ENCODE measurements at regions not wholly inside any gene's neighbourhood (a gene's known extent, or its start where the extent isn't known, plus 50 kb on each side); places are given as distances from the start of the nearest gene placed in this dataset.

- DNase-seq (ENCODE audit: low read depth in 4 of 4, low spot score in 3 of 4), result no peak
Measured at GRCh38 chr9:134501761-134502265, 139.8 kb upstream of the COL5A1 start.

GRCh38 chr9:134502266-134502791 lies 139.3 kb upstream of the COL5A1 start:
- DNase-seq (ENCODE audit: low read depth in 4 of 4, low spot score in 3 of 4), result no peak

- DNase-seq (ENCODE audit: low read depth in 4 of 4, low spot score in 3 of 4), result no peak
Measured at GRCh38 chr9:134502809-134503211, 138.8 kb upstream of the COL5A1 start.

GRCh38 chr9:134503301-134504105 lies 138.1 kb upstream of the COL5A1 start:
- DNase-seq (ENCODE audit: low read depth in 4 of 4, low spot score in 3 of 4), result no peak

GRCh38 chr9:134504106-134504385 lies 137.6 kb upstream of the COL5A1 start:
- DNase-seq (ENCODE audit: low read depth in 4 of 4, low spot score in 3 of 4), result no peak

GRCh38 chr9:134505032-134505431 lies 136.6 kb upstream of the COL5A1 start:
- no peak for DNase-seq (ENCODE audit: low read depth in 4 of 4, low spot score in 3 of 4)

GRCh38 chr9:134509281-134509680 lies 132.3 kb upstream of the COL5A1 start:
- DNase-seq (ENCODE audit: low read depth in 4 of 4, low spot score in 3 of 4), result no peak

GRCh38 chr9:134509817-134510216 lies 131.8 kb upstream of the COL5A1 start:
- no peak for DNase-seq (ENCODE audit: low read depth in 4 of 4, low spot score in 3 of 4)

GRCh38 chr9:134514503-134514902 lies 127.1 kb upstream of the COL5A1 start:
- no peak for DNase-seq (ENCODE audit: low read depth in 4 of 4, low spot score in 3 of 4)

GRCh38 chr9:134515026-134515821 lies 126.4 kb upstream of the COL5A1 start:
- DNase-seq (ENCODE audit: low read depth in 4 of 4, low spot score in 3 of 4), result no peak

GRCh38 chr9:134516464-134516863 lies 125.1 kb upstream of the COL5A1 start:
- DNase-seq (ENCODE audit: low read depth in 4 of 4, low spot score in 3 of 4), result no peak

- DNase-seq (ENCODE audit: low read depth in 4 of 4, low spot score in 3 of 4), result no peak
Measured at GRCh38 chr9:134517069-134517680, 124.4 kb upstream of the COL5A1 start.

- DNase-seq (ENCODE audit: low read depth in 4 of 4, low spot score in 3 of 4), result no peak
Measured at GRCh38 chr9:134518004-134518606, 123.5 kb upstream of the COL5A1 start.

- no peak for DNase-seq (ENCODE audit: low read depth in 4 of 4, low spot score in 3 of 4)
Measured at GRCh38 chr9:134519375-134520070, 122.1 kb upstream of the COL5A1 start.

GRCh38 chr9:134521817-134522501 lies 119.6 kb upstream of the COL5A1 start:
- no peak for DNase-seq (ENCODE audit: low read depth in 4 of 4, low spot score in 3 of 4)

GRCh38 chr9:134522502-134522848 lies 119.1 kb upstream of the COL5A1 start:
- no peak for DNase-seq (ENCODE audit: low read depth in 4 of 4, low spot score in 3 of 4)

GRCh38 chr9:134522976-134523375 lies 118.6 kb upstream of the COL5A1 start:
- no peak for DNase-seq (ENCODE audit: low read depth in 4 of 4, low spot score in 3 of 4)

- DNase-seq (ENCODE audit: low read depth in 4 of 4, low spot score in 3 of 4), result no peak
Measured at GRCh38 chr9:134525070-134525815, 116.4 kb upstream of the COL5A1 start.
